Bronchial epithelial cell (primary cell): ENCODE measurements at regions not wholly inside any gene's neighbourhood (a gene's known extent, or its start where the extent isn't known, plus 50 kb on each side); places are given as distances from the start of the nearest gene placed in this dataset.

Experiments
- DNase-seq: peaks from one replicate; pipeline ENCODE4 v3.0.0-alpha.2; 2010; ENCODE audit warnings: low read depth
- FAIRE-seq: peaks from 2 replicates; lab custom pipeline; 2011; peaks lifted over from hg19 to GRCh38; lab: Jason Lieb, UNC
- H3K27me3 ChIP-seq: 2 replicates; pipeline ENCODE4 v1.5.1; 2011; ENCODE audit warnings: low read length; ENCODE audit not compliant: control insufficient read depth, insufficient read depth
- H3K36me3 ChIP-seq: 2 replicates; pipeline ENCODE4 v1.5.1; 2011; ENCODE audit warnings: low read length; ENCODE audit not compliant: control insufficient read depth, insufficient read depth
- H3K4me3 ChIP-seq: 2 replicates; pipeline ENCODE4 v1.5.1; 2011; ENCODE audit warnings: mild to moderate bottlenecking, low read depth, low read length, control low read depth
- TF ChIP-seq, protein P1 (sequence below): IDR thresholded peaks from 2 replicates; pipeline ENCODE4 v1.5.1; 2011; ENCODE audit warnings: mild to moderate bottlenecking, moderate library complexity, low read length, control low read depth, inconsistent platforms; ENCODE audit not compliant: insufficient read depth, severe bottlenecking

DNA sequence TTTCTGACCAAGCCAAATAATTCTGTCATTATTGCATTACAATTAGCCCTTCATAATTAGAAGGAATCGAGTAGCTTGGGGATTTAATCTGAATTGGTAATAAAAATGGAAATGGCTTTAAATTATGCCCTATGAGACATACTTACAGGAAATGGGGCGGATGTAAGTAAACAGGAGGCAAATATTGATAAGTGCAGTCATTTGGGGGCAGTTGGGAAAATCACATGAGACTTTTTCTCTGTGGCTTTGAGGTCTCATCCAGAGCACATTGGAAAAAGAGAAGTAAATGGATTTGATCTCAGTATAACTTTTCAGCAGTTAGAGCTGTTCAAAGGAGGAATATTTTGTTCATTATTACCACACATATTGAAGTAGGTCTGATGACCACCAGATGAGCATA is 307.8 kb upstream of the POM121L12 start:
- FAIRE-seq = no peak
- TF ChIP-seq, protein P1, sequence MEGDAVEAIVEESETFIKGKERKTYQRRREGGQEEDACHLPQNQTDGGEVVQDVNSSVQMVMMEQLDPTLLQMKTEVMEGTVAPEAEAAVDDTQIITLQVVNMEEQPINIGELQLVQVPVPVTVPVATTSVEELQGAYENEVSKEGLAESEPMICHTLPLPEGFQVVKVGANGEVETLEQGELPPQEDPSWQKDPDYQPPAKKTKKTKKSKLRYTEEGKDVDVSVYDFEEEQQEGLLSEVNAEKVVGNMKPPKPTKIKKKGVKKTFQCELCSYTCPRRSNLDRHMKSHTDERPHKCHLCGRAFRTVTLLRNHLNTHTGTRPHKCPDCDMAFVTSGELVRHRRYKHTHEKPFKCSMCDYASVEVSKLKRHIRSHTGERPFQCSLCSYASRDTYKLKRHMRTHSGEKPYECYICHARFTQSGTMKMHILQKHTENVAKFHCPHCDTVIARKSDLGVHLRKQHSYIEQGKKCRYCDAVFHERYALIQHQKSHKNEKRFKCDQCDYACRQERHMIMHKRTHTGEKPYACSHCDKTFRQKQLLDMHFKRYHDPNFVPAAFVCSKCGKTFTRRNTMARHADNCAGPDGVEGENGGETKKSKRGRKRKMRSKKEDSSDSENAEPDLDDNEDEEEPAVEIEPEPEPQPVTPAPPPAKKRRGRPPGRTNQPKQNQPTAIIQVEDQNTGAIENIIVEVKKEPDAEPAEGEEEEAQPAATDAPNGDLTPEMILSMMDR = no peak
- Histone ChIP-seq H3K36me3 (no peaks in the 10 kb centered on the region), H3K4me3 (no peak overlapping the region), H3K27me3 (no peaks in the 10 kb centered on the region)
- DNase-seq = no peak

DNA sequence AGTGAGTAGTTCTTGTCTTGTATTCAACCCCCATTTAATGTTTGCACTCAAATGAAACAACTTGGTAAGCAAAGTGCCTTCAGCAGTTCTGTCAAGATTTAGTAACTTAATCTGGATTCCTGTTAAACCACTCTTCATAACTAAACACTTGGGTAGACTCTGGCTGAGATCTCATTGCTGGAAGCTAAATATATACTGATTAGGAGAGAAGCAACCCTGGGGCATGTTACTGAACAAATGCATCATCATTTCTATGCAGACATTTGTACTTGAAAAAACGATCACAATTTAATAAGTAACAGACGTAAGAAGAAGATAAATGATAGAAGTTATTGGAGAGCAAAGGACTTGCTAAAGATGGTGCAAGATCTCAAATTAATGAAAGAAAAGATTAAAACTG is 308.4 kb upstream of the POM121L12 start:
- Histone ChIP-seq H3K4me3 (no peak overlapping the region), H3K36me3 (no peaks in the 10 kb centered on the region), H3K27me3 (no peaks in the 10 kb centered on the region)
- FAIRE-seq = no peak
- TF ChIP-seq, protein P1 = no peak
- no peak for DNase-seq

DNA sequence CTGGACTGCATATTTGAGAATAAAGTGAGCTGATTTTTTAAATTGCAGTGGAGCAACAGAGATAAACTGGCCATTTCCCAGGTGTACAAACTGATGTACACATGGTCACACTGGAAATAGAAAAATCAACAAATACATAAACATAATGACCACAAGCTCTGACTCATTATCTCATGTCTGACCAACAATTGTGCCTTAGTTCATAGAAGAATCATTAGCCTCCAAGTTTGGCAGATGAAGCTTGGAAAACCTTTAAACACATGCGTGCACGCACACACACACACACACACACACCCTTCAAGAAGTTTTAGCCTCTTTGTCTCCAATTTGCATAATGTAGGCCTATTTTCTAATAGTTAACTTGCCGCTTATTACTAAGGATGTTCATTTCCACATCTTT is 308.9 kb upstream of the POM121L12 start:
- no peaks in the 10 kb centered on the region for H3K36me3 ChIP-seq
- H3K27me3 ChIP-seq = no peaks in the 10 kb centered on the region
- FAIRE-seq (no peak), DNase-seq (no peak)
- no peak overlapping the region for H3K4me3 ChIP-seq
- TF ChIP-seq, protein P1 = no peak

DNA sequence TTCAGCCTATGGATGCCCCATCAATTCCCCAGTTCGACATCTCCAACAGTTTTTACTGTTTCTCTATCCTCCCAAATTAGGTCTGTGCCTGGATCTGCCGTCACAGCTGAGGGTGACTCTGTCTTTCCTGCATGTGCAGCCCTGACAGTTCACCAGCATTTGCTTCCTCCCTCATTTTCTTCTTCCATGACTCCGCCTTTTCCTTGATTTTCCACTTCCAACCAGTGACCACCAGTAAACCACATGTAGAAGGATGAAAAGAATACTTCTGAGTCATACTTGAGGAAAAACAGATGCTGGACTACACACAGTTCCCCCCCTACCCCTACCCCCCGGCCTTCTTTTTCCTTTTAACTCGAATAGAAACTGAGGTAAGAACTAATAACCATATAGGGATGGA is 311.8 kb upstream of the POM121L12 start:
- H3K27me3 ChIP-seq = no peaks in the 10 kb centered on the region
- DNase-seq (no peak), FAIRE-seq (no peak)
- H3K36me3 ChIP-seq = no peaks in the 10 kb centered on the region
- H3K4me3 ChIP-seq = no peak overlapping the region
- TF ChIP-seq, protein P1 = no peak

DNA sequence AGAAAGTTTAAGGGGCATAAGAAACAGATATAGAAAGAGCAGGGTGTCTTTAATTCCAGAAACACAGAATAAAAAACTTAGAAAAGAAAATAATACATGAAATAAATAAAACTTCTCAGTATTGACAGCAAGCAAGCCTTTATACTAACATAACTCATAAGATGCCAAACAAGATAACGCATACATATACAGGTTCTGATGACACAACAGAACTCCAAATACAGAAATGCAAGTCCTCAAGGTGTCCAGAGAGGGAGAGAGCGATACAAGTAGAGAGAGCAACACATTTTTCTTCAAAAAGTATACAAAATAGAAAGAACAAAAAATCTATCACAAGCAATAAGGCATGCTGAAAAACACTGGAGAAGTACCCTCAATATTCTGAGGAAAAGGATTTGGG is 314.6 kb upstream of the POM121L12 start:
- Histone ChIP-seq H3K27me3 (no peaks in the 10 kb centered on the region), H3K4me3 (no peak overlapping the region), H3K36me3 (no peaks in the 10 kb centered on the region)
- DNase-seq (no peak), FAIRE-seq (no peak)
- TF ChIP-seq, protein P1 = no peak

DNA sequence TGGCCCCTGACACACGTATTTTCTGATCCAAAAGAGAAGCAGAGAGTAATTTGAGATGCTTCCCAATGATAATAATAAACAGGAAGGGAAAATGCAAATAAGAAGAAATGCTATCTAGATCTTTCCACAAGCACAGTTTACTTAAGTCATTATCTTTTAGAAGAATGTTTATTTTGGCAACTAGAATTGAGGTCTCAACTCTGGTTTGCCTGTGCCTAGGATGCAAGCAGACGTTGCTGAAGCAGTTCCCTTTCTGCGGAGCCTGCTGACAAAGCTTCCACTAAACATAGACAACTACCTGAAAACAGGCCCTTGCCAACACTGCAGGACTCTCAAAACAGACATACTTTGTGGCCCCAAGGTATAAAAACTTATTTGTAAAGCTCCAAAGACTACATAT is 315.8 kb upstream of the POM121L12 start:
- no peak for FAIRE-seq
- no peaks in the 10 kb centered on the region for H3K36me3 ChIP-seq
- TF ChIP-seq, protein P1 = no peak

More for the DNA sequence above, 315.8 kb upstream of the POM121L12 start:
- Histone ChIP-seq H3K27me3 (no peaks in the 10 kb centered on the region), H3K4me3 (no peak overlapping the region)
- no peak for DNase-seq
